ENCODE measurements at regions not wholly inside any gene's neighbourhood (a gene's known extent, or its start where the extent isn't known, plus 50 kb on each side); places are given as distances from the start of the nearest gene placed in this dataset.

DNA sequence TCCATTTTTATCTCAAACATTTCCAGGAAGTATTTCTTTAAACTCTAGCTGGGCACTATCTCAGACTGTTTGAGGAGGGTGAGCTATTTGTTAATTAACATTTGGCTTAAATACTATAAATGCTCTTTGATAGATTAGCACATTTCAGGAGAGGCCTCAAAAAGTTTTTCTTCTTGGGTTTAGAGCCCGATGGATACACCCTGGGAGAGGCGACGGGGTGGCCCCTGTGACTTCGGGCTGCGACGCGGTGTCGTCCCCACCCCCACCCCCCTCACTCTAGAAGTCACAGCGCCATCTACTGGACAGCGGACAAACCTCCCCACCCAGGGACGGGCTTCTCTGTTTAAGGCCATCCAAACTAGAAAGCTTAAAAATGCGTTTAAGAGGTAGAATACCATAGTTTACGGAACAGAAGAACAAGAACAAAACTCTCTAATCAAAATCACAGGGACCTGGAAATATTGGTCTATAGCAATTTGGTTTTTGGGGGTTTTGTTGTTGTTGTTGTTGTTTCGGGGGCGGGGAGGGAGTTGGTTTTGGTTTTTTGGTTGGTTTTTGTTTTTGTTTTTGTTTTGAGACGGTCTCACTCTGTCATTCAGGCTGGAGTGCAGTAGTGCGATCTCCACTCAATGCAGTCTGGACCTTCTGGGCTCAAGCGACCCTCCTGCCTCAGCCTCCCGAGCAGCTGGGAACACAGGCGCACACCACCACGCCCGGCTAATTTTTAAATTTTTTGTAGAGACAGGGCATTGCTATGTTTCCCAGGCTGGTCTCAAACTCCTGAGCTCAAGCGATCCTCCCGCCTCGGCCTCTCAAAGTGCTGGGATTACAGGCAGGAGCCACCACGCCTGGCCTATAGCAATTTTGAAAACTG, 254.4 kb downstream of the C16orf95 start:
- TF ChIP-seq, protein P1, sequence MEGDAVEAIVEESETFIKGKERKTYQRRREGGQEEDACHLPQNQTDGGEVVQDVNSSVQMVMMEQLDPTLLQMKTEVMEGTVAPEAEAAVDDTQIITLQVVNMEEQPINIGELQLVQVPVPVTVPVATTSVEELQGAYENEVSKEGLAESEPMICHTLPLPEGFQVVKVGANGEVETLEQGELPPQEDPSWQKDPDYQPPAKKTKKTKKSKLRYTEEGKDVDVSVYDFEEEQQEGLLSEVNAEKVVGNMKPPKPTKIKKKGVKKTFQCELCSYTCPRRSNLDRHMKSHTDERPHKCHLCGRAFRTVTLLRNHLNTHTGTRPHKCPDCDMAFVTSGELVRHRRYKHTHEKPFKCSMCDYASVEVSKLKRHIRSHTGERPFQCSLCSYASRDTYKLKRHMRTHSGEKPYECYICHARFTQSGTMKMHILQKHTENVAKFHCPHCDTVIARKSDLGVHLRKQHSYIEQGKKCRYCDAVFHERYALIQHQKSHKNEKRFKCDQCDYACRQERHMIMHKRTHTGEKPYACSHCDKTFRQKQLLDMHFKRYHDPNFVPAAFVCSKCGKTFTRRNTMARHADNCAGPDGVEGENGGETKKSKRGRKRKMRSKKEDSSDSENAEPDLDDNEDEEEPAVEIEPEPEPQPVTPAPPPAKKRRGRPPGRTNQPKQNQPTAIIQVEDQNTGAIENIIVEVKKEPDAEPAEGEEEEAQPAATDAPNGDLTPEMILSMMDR (IDR thresholded peaks at IDR 0.05): peak in 2 of 3 donors; percentile 43 to 56
- TF ChIP-seq POLR2AphosphoS5 (IDR thresholded peaks at IDR 0.05): no peak
- no peak for TF ChIP-seq POLR2A (IDR thresholded peaks at IDR 0.05)
